Gastrocnemius medialis (tissue), 4 donors: ENCODE measurements at regions not wholly inside any gene's neighbourhood (a gene's known extent, or its start where the extent isn't known, plus 50 kb on each side); places are given as distances from the start of the nearest gene placed in this dataset.

Source experiments
- CTCF ChIP-seq, 5 experiments: fragments of 450-650 bp in 3 of 5; fragments of 200-600 bp in 2 of 5; sonication (generic) in 2 of 5; IDR thresholded peaks in 4 of 5; conservative IDR thresholded peaks in 1 of 5; 1 replicate in 4 of 5; 2 replicates in 1 of 5; pipeline ENCODE4 v1.5.1; 2016 to 2019; ENCODE audit warnings: antibody characterized with exemption in 5 of 5, mild to moderate bottlenecking in 3 of 5, moderate library complexity in 3 of 5
- POLR2A ChIP-seq, 2 donors: fragments of 450-650 bp; IDR thresholded peaks; one replicate each; pipeline ENCODE4 v1.6.1; 2017; ENCODE audit warnings: antibody characterized with exemption in 2 of 2, mild to moderate bottlenecking in 2 of 2, moderate library complexity in 2 of 2

GRCh38 chr12:102564026-102564425, 83.7 kb upstream of the IGF1 start:
- TF ChIP-seq CTCF (IDR thresholded peaks at IDR 0.05 in 4 of 5, conservative IDR thresholded peaks at IDR 0.05 in 1 of 5): no peak
- no peak for TF ChIP-seq POLR2A (IDR thresholded peaks at IDR 0.05)
